SU-DHL-6 (cell line): ENCODE measurements at regions not wholly inside any gene's neighbourhood (a gene's known extent, or its start where the extent isn't known, plus 50 kb on each side); places are given as distances from the start of the nearest gene placed in this dataset.

Experiments
- H2AFZ ChIP-seq: fragments of 200-600 bp; sonication (generic); 2 replicates; pipeline ENCODE4 v1.6.1; 2014; ENCODE audit warnings: low read depth, mild to moderate bottlenecking, moderate library complexity, mixed read lengths, antibody characterized with exemption, low read length; ENCODE audit not compliant: severe bottlenecking
- H3F3A ChIP-seq: fragments of 200-600 bp; shearing (Covaris generic); 2 replicates; pipeline ENCODE4 v1.6.0; 2016; ENCODE audit warnings: antibody characterized with exemption, mild to moderate bottlenecking; ENCODE audit not compliant: insufficient read depth
- H3K27ac ChIP-seq: fragments of 200-600 bp; sonication (generic); 2 replicates; pipeline ENCODE4 v1.5.1; 2016; ENCODE audit warnings: low read depth, mild to moderate bottlenecking, low read length, moderate library complexity, mixed read lengths
- H3K27me3 ChIP-seq: fragments of 200-600 bp; sonication (generic), shearing (Covaris generic); 2 replicates; pipeline ENCODE4 v1.6.0; 2014; ENCODE audit warnings: mild to moderate bottlenecking, low read length
- H3K36me3 ChIP-seq: fragments of 200-600 bp; sonication (generic); 2 replicates; pipeline ENCODE4 v1.6.1; 2014; ENCODE audit warnings: mild to moderate bottlenecking, low read length, mixed read lengths
- H3K4me2 ChIP-seq: fragments of 300-600, 200-600 bp; shearing (Covaris generic), sonication (generic); 2 replicates; pipeline ENCODE4 v1.6.0; 2014; ENCODE audit warnings: low read length, low read depth, mild to moderate bottlenecking; ENCODE audit not compliant: poor library complexity, severe bottlenecking
- H3K4me3 ChIP-seq: fragments of 200-600 bp; sonication (generic); 2 replicates; pipeline ENCODE4 v1.5.1; 2014; ENCODE audit warnings: antibody characterized with exemption, low read length, mild to moderate bottlenecking, mixed read lengths; ENCODE audit not compliant: insufficient read depth, poor library complexity, severe bottlenecking
- H3K79me2 ChIP-seq: fragments of 200-600 bp; sonication (generic); 2 replicates; pipeline ENCODE4 v1.6.1; 2014; ENCODE audit warnings: mild to moderate bottlenecking, low read length, moderate library complexity; ENCODE audit not compliant: insufficient read depth
- H3K9ac ChIP-seq: fragments of 200-600 bp; sonication (generic); 2 replicates; pipeline ENCODE4 v1.7.0; 2014; ENCODE audit warnings: mild to moderate bottlenecking, low read length
- H3K9me2 ChIP-seq: fragments of 200-600 bp; sonication (generic); replicated peaks from 2 replicates; pipeline ENCODE4 v1.6.1; 2014; ENCODE audit warnings: low read length; ENCODE audit not compliant: insufficient read depth
- H3K9me3 ChIP-seq: fragments of 200-600 bp; sonication (generic); 2 replicates; pipeline ENCODE4 v1.6.1; 2014; ENCODE audit warnings: low read length, mixed read lengths; ENCODE audit not compliant: insufficient read depth
- H4K20me1 ChIP-seq: fragments of 200-600 bp; sonication (generic); 2 replicates; pipeline ENCODE4 v1.6.1; 2014; ENCODE audit warnings: low read depth, mild to moderate bottlenecking, antibody characterized with exemption, low read length, moderate library complexity, mixed read lengths
- EZH2phosphoT487 ChIP-seq: fragments of 200-600 bp; sonication (generic), shearing (Covaris generic); conservative IDR thresholded peaks from 2 replicates; pipeline ENCODE4 v1.6.1; 2018; ENCODE audit warnings: mild to moderate bottlenecking, antibody characterized with exemption, low read length, moderate library complexity, mixed read lengths
- TF ChIP-seq, protein P1 (sequence below): fragments of 200-600 bp; sonication (generic); IDR thresholded peaks from one replicate; pipeline ENCODE4 v1.5.1; 2017; ENCODE audit warnings: antibody characterized with exemption, mild to moderate bottlenecking, low read length, moderate library complexity; ENCODE audit not compliant: insufficient read depth, poor library complexity, severe bottlenecking

- no peaks in the 10 kb centered on the region for H4K20me1 ChIP-seq
- H2AFZ ChIP-seq: no peak overlapping the region
- H3K4me2 ChIP-seq: no peak overlapping the region
- no peak overlapping the region for H3K4me3 ChIP-seq
- H3K36me3 ChIP-seq: no peaks in the 10 kb centered on the region
- H3K27me3 ChIP-seq: no peaks in the 10 kb centered on the region
- H3F3A ChIP-seq: no peaks in the 10 kb centered on the region
- no peaks in the 10 kb centered on the region for H3K9me2 ChIP-seq
- no peaks in the 10 kb centered on the region for H3K9me3 ChIP-seq
- TF ChIP-seq EZH2phosphoT487: no peak
- TF ChIP-seq, protein P1, sequence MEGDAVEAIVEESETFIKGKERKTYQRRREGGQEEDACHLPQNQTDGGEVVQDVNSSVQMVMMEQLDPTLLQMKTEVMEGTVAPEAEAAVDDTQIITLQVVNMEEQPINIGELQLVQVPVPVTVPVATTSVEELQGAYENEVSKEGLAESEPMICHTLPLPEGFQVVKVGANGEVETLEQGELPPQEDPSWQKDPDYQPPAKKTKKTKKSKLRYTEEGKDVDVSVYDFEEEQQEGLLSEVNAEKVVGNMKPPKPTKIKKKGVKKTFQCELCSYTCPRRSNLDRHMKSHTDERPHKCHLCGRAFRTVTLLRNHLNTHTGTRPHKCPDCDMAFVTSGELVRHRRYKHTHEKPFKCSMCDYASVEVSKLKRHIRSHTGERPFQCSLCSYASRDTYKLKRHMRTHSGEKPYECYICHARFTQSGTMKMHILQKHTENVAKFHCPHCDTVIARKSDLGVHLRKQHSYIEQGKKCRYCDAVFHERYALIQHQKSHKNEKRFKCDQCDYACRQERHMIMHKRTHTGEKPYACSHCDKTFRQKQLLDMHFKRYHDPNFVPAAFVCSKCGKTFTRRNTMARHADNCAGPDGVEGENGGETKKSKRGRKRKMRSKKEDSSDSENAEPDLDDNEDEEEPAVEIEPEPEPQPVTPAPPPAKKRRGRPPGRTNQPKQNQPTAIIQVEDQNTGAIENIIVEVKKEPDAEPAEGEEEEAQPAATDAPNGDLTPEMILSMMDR: no peak
- H3K9ac ChIP-seq: no peak overlapping the region
- H3K27ac ChIP-seq: no peak overlapping the region
- H3K79me2 ChIP-seq: no peaks in the 10 kb centered on the region
Measured at GRCh38 chr13:80962855-80963254, 621.9 kb upstream of the SPRY2 start.

- Histone ChIP-seq H3K27ac (no peak overlapping the region), H2AFZ (no peak overlapping the region), H3K9me3 (no peaks in the 10 kb centered on the region), H3K79me2 (no peaks in the 10 kb centered on the region), H3K9me2 (no peaks in the 10 kb centered on the region), H3K4me3 (no peak overlapping the region), H3K36me3 (no peaks in the 10 kb centered on the region), H3F3A (no peaks in the 10 kb centered on the region), H3K9ac (no peak overlapping the region), H3K4me2 (no peak overlapping the region), H3K27me3 (no peaks in the 10 kb centered on the region), H4K20me1 (no peaks in the 10 kb centered on the region)
- TF ChIP-seq, protein P1: no peak
- no peak for TF ChIP-seq EZH2phosphoT487
Measured at GRCh38 chr13:80962173-80962572, 621.2 kb upstream of the SPRY2 start.

GRCh38 chr13:80957019-80957655, 616.2 kb upstream of the SPRY2 start:
- H3K4me3 ChIP-seq: no peak overlapping the region
- no peak overlapping the region for H3K4me2 ChIP-seq
- TF ChIP-seq EZH2phosphoT487: no peak
- TF ChIP-seq, protein P1: no peak

More at GRCh38 chr13:80957019-80957655, 616.2 kb upstream of the SPRY2 start:
- no peak overlapping the region for H3K9ac ChIP-seq
- H3K9me3 ChIP-seq: no peaks in the 10 kb centered on the region
- no peaks in the 10 kb centered on the region for H4K20me1 ChIP-seq
- H3K36me3 ChIP-seq: no peaks in the 10 kb centered on the region
- H3K79me2 ChIP-seq: no peaks in the 10 kb centered on the region
- no peak overlapping the region for H3K27ac ChIP-seq
- no peaks in the 10 kb centered on the region for H3K9me2 ChIP-seq
- no peaks in the 10 kb centered on the region for H3K27me3 ChIP-seq
- no peaks in the 10 kb centered on the region for H3F3A ChIP-seq
- no peak overlapping the region for H2AFZ ChIP-seq
